GM23338 (cell line): ENCODE measurements at regions not wholly inside any gene's neighbourhood (a gene's known extent, or its start where the extent isn't known, plus 50 kb on each side); places are given as distances from the start of the nearest gene placed in this dataset.

Source experiments
- CTCF ChIP-seq, 2 experiments: fragments of 200-600 bp in 1 of 2; sonication (generic) in 1 of 2; conservative IDR thresholded peaks; 2 replicates each; pipeline versions ENCODE4 v1.5.1 to v1.6.1; 2016 to 2017; ENCODE audit warnings: antibody characterized with exemption in 2 of 2, low read depth in 2 of 2, mild to moderate bottlenecking in 2 of 2, moderate library complexity in 1 of 2
- EZH2 ChIP-seq: fragments of 200-600 bp; sonication (generic); IDR thresholded peaks from one replicate; pipeline ENCODE4 v1.8.0; 2017; ENCODE audit warnings: antibody characterized with exemption, mild to moderate bottlenecking, low read depth; ENCODE audit not compliant: unreplicated experiment
- EZH2phosphoT487 ChIP-seq: fragments of 200-600 bp; sonication (generic); IDR thresholded peaks from one replicate; pipeline ENCODE4 v1.8.1; 2018; ENCODE audit warnings: antibody characterized with exemption; ENCODE audit not compliant: unreplicated experiment
- JUNB ChIP-seq: IDR thresholded peaks from one replicate; pipeline ENCODE4 v1.6.1; 2016; ENCODE audit warnings: antibody characterized with exemption; ENCODE audit not compliant: unreplicated experiment
- NANOG ChIP-seq: IDR thresholded peaks from 2 replicates; pipeline ENCODE4 v1.6.1; 2016; ENCODE audit warnings: antibody characterized with exemption, borderline replicate concordance
- POLR2AphosphoS5 ChIP-seq: IDR thresholded peaks from 2 replicates; pipeline ENCODE4 v1.6.1; 2016; ENCODE audit warnings: antibody characterized with exemption, low read depth
- REST ChIP-seq: IDR thresholded peaks from one replicate; pipeline ENCODE4 v1.6.1; 2018; ENCODE audit warnings: antibody characterized with exemption; ENCODE audit not compliant: unreplicated experiment
- ZNF114 ChIP-seq: fragments of 250-450 bp; sonication (Bioruptor Pico); IDR thresholded peaks from 2 replicates; pipeline ENCODE4 v1.5.0; 2020; ENCODE audit warnings: mild to moderate bottlenecking, moderate library complexity
- ZNF331 ChIP-seq: fragments of 250-450 bp; sonication (Bioruptor Pico); IDR thresholded peaks from 2 replicates; pipeline ENCODE4 v1.5.0; 2020; ENCODE audit warnings: low read depth, mild to moderate bottlenecking, moderate library complexity

DNA sequence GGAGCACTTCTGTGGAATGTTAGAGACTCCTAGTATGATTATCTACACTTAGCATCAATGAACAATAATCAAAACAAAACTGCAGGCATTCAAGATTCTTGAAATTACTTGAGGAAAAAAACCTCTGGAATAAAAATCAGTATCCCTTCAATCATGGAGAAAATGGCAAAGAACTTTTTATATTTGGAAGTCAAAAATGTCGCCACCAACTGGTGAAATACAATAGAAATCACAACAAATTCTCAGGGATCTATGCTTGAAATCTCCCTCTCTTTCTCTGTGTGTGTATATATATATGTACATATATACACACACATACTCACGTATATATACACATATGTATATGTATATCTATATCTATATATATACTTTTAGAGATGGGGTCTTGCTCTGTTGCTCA lies 378.9 kb upstream of the ALCAM start:
- TF ChIP-seq POLR2AphosphoS5 = no peak
- peak; percentile 36 to 49 for TF ChIP-seq CTCF (conservative IDR thresholded peaks at IDR 0.05; ENCODE audit: low read depth in 2 of 2)
- TF ChIP-seq EZH2 = no peak
- no peak for TF ChIP-seq REST
- TF ChIP-seq ZNF331 (CRISPR knock-in tag) = no peak
- no peak for TF ChIP-seq JUNB
- no peak for TF ChIP-seq NANOG
- TF ChIP-seq ZNF114 (CRISPR knock-in tag) = no peak
- no peak for TF ChIP-seq EZH2phosphoT487
